ENCODE measurements at regions not wholly inside any gene's neighbourhood (a gene's known extent, or its start where the extent isn't known, plus 50 kb on each side); places are given as distances from the start of the nearest gene placed in this dataset.

DNA sequence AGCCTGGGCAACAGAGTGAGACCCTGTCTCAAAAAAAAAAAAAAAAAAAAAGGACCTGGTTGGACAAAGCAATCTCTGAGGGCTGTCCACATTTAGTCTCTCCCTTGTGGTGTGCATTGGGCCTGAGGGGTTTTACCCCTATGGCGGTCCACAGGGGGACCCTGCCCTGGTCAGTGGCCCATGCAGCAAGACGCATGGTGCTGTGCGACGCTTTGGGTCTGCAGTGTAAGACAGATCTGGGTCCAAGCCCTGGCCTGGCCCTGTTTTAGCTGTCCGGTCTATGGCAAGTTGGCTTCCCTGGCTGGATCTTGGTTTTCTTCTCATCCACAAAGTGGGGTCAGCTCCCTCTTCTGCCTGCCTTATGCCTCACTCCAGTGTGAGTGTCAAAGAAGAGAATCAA is 123.2 kb upstream of the NLRP1 start:
- TF ChIP-seq, protein P1, sequence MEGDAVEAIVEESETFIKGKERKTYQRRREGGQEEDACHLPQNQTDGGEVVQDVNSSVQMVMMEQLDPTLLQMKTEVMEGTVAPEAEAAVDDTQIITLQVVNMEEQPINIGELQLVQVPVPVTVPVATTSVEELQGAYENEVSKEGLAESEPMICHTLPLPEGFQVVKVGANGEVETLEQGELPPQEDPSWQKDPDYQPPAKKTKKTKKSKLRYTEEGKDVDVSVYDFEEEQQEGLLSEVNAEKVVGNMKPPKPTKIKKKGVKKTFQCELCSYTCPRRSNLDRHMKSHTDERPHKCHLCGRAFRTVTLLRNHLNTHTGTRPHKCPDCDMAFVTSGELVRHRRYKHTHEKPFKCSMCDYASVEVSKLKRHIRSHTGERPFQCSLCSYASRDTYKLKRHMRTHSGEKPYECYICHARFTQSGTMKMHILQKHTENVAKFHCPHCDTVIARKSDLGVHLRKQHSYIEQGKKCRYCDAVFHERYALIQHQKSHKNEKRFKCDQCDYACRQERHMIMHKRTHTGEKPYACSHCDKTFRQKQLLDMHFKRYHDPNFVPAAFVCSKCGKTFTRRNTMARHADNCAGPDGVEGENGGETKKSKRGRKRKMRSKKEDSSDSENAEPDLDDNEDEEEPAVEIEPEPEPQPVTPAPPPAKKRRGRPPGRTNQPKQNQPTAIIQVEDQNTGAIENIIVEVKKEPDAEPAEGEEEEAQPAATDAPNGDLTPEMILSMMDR (IDR thresholded peaks at IDR 0.05) = no peak
- no peaks in the 10 kb centered on the region for H3K27me3 ChIP-seq
- DNase-seq (ENCODE audit: low spot score) = no peak

DNA sequence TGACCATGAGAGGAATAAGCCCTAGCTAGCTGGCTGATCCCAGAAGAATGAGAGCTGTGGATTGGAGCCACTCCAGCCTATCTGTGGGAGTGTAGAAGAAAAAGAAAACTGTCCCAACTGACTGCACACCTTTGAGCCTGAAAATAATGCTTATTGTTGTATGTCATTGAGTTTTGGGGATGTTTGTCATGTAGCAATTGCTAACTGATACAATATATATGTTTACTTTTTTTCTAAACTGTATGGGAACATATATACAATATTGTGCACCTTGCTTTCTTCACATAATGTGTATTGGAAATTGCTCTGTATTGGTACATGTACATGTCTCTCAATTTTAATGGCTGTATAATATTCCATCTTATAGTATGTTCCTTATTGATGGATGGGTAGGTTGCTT is 124.0 kb upstream of the NLRP1 start:
- Histone ChIP-seq H3K27ac (no peak overlapping the region), H3K4me3 (no peak overlapping the region), H3K9me3 (peaks cover 0 to 6% of the 10 kb centered on the region in 2 donors), H3K27me3 (no peaks in the 10 kb centered on the region), H3K4me1 (no peaks in the 10 kb centered on the region), H3K36me3 (no peaks in the 10 kb centered on the region)
- no peak for DNase-seq (ENCODE audit: low spot score)
- TF ChIP-seq, protein P1 (IDR thresholded peaks at IDR 0.05) = no peak

More for the DNA sequence above, 123.2 kb upstream of the NLRP1 start:
- no peak overlapping the region for H3K4me3 ChIP-seq
- H3K9me3 ChIP-seq = peaks cover 0 to 14% of the 10 kb centered on the region in 2 donors
- H3K27ac ChIP-seq = no peak overlapping the region
- H3K4me1 ChIP-seq = no peaks in the 10 kb centered on the region
- H3K36me3 ChIP-seq = no peaks in the 10 kb centered on the region

DNA sequence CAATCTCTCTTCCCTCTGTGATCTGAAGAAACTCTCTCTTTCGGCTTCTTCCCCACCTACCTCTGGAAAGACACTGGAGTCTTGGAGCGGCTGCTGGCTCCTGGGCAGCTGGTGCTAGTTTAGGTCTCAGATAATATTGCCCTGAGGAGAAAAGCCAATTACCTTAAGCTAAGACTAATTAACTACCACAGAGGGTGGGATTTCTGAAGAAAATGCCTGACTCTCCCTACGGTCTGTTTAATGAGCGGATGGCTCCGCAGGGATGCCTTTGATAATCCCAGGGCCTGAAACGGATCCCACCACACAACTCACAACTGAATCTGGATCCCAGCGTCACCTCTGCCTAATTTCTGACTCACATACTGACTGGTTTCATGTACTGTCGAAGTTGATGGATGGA is 127.0 kb upstream of the NLRP1 start:
- TF ChIP-seq, protein P1 (IDR thresholded peaks at IDR 0.05) = no peak
- no peak for DNase-seq (ENCODE audit: low spot score)
- Histone ChIP-seq H3K27me3 (no peaks in the 10 kb centered on the region), H3K4me3 (no peak overlapping the region), H3K4me1 (no peaks in the 10 kb centered on the region), H3K27ac (no peak overlapping the region), H3K36me3 (no peaks in the 10 kb centered on the region), H3K9me3 (peaks cover 0 to 6% of the 10 kb centered on the region in 2 donors)

DNA sequence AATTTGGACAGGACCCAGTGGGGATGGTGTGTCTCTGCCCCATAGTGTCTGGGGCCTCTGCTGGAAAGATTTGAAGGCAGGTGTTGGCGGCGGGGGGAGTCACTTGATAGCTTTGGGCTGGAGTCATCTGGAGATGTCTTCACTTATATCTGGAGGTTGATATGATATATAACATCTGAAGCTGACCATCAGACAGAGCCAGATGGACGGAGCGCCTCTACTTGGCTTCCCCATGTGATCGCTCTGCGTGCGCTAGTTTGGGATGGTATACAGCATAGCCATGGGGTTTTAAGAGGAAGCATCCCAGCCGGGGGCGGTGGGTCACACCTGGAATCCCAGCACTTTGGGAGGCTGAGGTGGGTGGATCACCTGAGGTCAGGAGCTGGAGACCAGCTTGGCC is 130.7 kb upstream of the NLRP1 start:
- Histone ChIP-seq H3K27ac (no peak overlapping the region), H3K4me3 (no peak overlapping the region), H3K4me1 (peaks cover 0 to 7% of the 10 kb centered on the region in 2 donors), H3K36me3 (no peaks in the 10 kb centered on the region), H3K9me3 (no peaks in the 10 kb centered on the region), H3K27me3 (no peaks in the 10 kb centered on the region)
- TF ChIP-seq, protein P1 (IDR thresholded peaks at IDR 0.05) = no peak
- no peak for DNase-seq (ENCODE audit: low spot score)

DNA sequence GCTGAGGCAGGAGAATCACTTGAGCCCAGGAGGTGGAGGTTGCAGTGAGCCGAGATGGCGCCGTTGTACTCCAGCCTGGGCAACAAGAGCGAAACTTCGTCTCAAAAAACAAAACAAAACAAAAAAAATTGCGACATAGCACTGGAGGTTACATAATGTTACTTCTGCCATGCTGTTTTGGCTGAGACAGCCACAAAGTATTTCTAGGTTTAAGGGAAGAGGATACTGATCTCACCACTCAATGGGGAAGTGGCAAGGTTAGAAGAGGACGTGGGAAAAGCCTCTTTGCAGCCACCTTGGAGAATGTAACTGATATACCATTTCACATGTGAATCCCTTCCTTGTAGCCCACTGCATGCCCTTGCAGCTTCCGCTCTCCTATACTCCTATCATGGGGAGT is 131.2 kb upstream of the NLRP1 start:
- no peak for DNase-seq (ENCODE audit: low spot score)
- H3K36me3 ChIP-seq = no peaks in the 10 kb centered on the region

DNA sequence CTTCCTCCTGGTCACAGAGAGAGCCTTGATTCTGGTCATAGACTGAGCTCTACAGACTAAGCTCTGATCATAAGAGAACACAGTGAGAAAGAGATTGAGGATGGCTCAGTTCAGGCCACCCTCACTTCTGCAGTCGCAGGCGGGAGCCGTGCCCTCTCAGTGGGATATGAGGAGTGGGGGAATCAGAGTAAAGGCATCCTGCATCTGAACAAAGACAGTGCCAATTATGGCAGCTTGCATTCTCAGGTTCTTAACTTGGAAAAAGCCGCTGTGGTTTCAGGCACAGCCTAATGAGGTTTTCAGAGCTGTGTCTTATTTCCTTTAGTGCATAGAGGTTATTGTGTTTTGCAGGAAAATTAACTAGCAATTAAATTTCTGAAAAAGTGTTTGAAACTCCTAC is 134.4 kb upstream of the NLRP1 start:
- no peak for DNase-seq (ENCODE audit: low spot score)
- H3K4me1 ChIP-seq = peaks cover 0 to 7% of the 10 kb centered on the region in 2 donors
- no peaks in the 10 kb centered on the region for H3K27me3 ChIP-seq
- H3K9me3 ChIP-seq = no peaks in the 10 kb centered on the region
- H3K36me3 ChIP-seq = no peaks in the 10 kb centered on the region
- TF ChIP-seq, protein P1 (IDR thresholded peaks at IDR 0.05) = no peak
- no peak overlapping the region for H3K27ac ChIP-seq
- no peak overlapping the region for H3K4me3 ChIP-seq

More for the DNA sequence above, 131.2 kb upstream of the NLRP1 start:
- Histone ChIP-seq H3K27me3 (no peaks in the 10 kb centered on the region), H3K9me3 (no peaks in the 10 kb centered on the region), H3K27ac (no peak overlapping the region), H3K4me1 (peaks cover 0 to 7% of the 10 kb centered on the region in 2 donors), H3K4me3 (no peak overlapping the region)
- TF ChIP-seq, protein P1 (IDR thresholded peaks at IDR 0.05) = no peak

All from right atrium auricular region (tissue), 2 donors.